RWPE2 (cell line): ENCODE measurements at regions not wholly inside any gene's neighbourhood (a gene's known extent, or its start where the extent isn't known, plus 50 kb on each side); places are given as distances from the start of the nearest gene placed in this dataset.

Experiments
- ATAC-seq: fragments of 200-7000 bp; cut with Tn5 transposase; 3 replicates; pipeline ENCODE4 v1.9.1; 2021; ENCODE audit warnings: low read depth
- DNase-seq: peaks from one replicate; pipeline ENCODE4 v3.0.0-alpha.2; 2020; ENCODE audit warnings: low spot score
- H3K27ac ChIP-seq: fragments of 450-650 bp; 2 replicates; pipeline ENCODE4 v1.5.1; 2017; ENCODE audit warnings: mild to moderate bottlenecking; ENCODE audit not compliant: poor library complexity, severe bottlenecking
- H3K27me3 ChIP-seq: fragments of 250-450 bp; sonication (Bioruptor Pico); 2 replicates; pipeline ENCODE4 v1.5.1; 2021; ENCODE audit warnings: mild to moderate bottlenecking, moderate library complexity; ENCODE audit not compliant: insufficient read depth, poor library complexity, severe bottlenecking
- H3K36me3 ChIP-seq: fragments of 250-450 bp; sonication (Bioruptor Pico); 2 replicates; pipeline ENCODE4 v1.5.1; 2020; ENCODE audit warnings: low read depth, mild to moderate bottlenecking, moderate library complexity
- H3K4me1 ChIP-seq: fragments of 250-450 bp; sonication (Bioruptor Pico); 2 replicates; pipeline ENCODE4 v1.5.1; 2021; ENCODE audit warnings: mild to moderate bottlenecking, moderate library complexity; ENCODE audit not compliant: insufficient read depth, poor library complexity, severe bottlenecking
- H3K4me3 ChIP-seq: fragments of 250-450 bp; sonication (Bioruptor Pico); 2 replicates; pipeline ENCODE4 v1.5.1; 2021; ENCODE audit warnings: mild to moderate bottlenecking, moderate library complexity; ENCODE audit not compliant: severe bottlenecking
- H3K9me3 ChIP-seq: fragments of 250-450 bp; sonication (Bioruptor Pico); 2 replicates; pipeline ENCODE4 v1.5.1; 2021; ENCODE audit warnings: mild to moderate bottlenecking, moderate library complexity; ENCODE audit not compliant: severe bottlenecking
- TF ChIP-seq, protein P1 (sequence below): fragments of 450-650 bp; IDR thresholded peaks from one replicate; pipeline ENCODE4 v1.5.1; 2017; ENCODE audit warnings: mild to moderate bottlenecking, moderate library complexity; ENCODE audit not compliant: poor library complexity, severe bottlenecking

- H3K9me3 ChIP-seq, result no peaks in the 10 kb centered on the region
- TF ChIP-seq, protein P1, sequence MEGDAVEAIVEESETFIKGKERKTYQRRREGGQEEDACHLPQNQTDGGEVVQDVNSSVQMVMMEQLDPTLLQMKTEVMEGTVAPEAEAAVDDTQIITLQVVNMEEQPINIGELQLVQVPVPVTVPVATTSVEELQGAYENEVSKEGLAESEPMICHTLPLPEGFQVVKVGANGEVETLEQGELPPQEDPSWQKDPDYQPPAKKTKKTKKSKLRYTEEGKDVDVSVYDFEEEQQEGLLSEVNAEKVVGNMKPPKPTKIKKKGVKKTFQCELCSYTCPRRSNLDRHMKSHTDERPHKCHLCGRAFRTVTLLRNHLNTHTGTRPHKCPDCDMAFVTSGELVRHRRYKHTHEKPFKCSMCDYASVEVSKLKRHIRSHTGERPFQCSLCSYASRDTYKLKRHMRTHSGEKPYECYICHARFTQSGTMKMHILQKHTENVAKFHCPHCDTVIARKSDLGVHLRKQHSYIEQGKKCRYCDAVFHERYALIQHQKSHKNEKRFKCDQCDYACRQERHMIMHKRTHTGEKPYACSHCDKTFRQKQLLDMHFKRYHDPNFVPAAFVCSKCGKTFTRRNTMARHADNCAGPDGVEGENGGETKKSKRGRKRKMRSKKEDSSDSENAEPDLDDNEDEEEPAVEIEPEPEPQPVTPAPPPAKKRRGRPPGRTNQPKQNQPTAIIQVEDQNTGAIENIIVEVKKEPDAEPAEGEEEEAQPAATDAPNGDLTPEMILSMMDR, result no peak
- no peak for DNase-seq
- ATAC-seq, result no peak
- H3K4me3 ChIP-seq, result no peak overlapping the region
- no peaks in the 10 kb centered on the region for H3K27me3 ChIP-seq
- no peaks in the 10 kb centered on the region for H3K36me3 ChIP-seq
- H3K27ac ChIP-seq, result no peak overlapping the region
- no peaks in the 10 kb centered on the region for H3K4me1 ChIP-seq
Observed at GRCh38 chr7:17617857-17618651, 319.6 kb downstream of the AHR start.

DNA sequence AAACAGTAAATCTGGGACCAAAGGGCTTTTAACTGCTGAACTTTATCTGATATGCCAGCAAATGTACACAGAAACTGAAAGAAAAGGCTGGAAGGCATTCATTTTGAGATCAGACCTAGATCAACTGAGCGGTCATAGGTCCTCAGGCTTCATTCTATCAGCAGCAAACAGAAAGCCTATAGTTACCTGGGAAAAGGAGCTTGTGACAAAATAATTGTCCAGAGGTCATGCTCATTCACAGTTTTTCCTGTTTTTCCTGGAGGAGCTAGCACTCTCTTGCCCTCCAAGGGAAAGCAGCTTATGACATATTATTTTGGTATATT lies 320.2 kb downstream of the AHR start:
- no peaks in the 10 kb centered on the region for H3K4me1 ChIP-seq
- H3K9me3 ChIP-seq, result no peaks in the 10 kb centered on the region
- DNase-seq (no peak), ATAC-seq (no peak)
- no peaks in the 10 kb centered on the region for H3K36me3 ChIP-seq
- TF ChIP-seq, protein P1, result no peak
- H3K27me3 ChIP-seq, result no peaks in the 10 kb centered on the region
- no peak overlapping the region for H3K27ac ChIP-seq
- H3K4me3 ChIP-seq, result no peak overlapping the region

DNA sequence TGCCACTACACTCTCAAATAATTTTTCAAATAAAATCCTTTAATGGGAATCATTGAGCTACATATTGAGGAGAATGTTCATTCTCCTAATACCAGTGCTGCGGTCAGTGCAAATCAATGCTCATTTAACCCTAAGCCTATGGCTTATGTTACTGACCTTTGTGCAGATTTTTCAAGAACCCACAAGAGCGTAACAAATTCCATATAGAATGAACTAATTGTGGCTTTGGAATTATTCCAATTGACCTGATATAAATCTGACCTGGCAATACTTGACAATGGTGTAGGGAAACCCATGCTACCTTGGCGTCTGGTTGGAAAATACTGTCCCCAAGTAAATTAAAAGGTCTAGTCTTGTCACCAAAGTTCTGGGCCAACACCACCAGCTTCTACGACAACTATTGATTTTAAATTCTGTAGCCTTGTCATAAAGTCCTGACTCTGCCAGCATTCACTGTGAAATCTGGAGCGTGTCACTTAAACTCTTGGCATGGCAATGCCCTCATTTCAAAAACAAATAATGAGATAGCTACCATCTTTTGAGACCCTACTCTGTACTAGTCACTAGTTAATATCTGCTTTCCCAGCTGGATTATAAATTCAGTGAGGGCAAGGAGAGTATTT lies 320.9 kb downstream of the AHR start:
- ATAC-seq, result no peak
- Histone ChIP-seq H3K4me1 (peaks cover 5% of the 10 kb centered on the region), H3K36me3 (no peaks in the 10 kb centered on the region), H3K4me3 (no peak overlapping the region), H3K9me3 (no peaks in the 10 kb centered on the region), H3K27ac (no peak overlapping the region), H3K27me3 (no peaks in the 10 kb centered on the region)
- TF ChIP-seq, protein P1, result no peak
- no peak for DNase-seq

DNA sequence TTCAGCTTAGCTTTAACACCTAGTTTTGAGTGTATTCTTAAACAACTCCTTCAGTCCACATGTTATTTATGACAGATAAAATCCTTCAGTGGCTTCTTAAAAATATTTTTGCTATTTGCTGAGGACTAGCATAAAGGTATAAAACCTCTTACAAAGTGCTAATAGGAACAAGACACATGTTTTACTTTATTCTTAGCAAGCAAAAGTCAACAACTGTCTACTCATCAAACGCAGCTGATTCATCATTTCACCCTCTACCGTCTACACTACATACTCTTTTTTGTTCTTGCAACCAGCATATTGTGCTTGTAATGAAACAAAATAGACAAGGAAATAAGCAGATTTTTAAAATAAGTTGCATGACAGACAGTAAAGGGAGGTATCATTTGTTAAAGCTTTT lies 319.7 kb downstream of the SNX13 start:
- Histone ChIP-seq H3K4me3 (no peak overlapping the region), H3K9me3 (no peaks in the 10 kb centered on the region), H3K27ac (no peak overlapping the region), H3K27me3 (no peaks in the 10 kb centered on the region), H3K4me1 (peaks cover 8% of the 10 kb centered on the region), H3K36me3 (no peaks in the 10 kb centered on the region)
- ATAC-seq (no peak), DNase-seq (no peak)
- TF ChIP-seq, protein P1, result no peak

DNA sequence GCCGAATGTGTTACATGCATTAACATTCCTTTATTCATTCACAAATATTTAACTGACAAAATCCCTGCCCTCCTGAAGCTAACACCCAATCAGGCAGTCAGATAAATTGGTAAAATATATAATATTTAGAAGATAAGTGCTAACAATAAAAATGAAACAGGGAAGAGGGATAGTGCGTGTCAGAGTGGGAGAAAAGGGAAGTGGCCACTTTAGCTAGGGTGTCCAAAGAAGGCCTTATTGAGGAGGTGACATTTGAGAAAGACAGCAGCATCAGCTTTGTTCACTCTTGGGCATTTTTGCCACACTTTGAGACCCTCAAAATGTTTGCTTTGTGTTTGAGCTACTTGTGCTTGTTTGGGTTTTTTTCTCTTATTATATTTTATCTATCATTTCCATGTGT lies 317.8 kb downstream of the SNX13 start:
- Histone ChIP-seq H3K27ac (no peak overlapping the region), H3K9me3 (no peaks in the 10 kb centered on the region), H3K36me3 (no peaks in the 10 kb centered on the region), H3K27me3 (no peaks in the 10 kb centered on the region), H3K4me3 (no peak overlapping the region), H3K4me1 (peaks cover 12% of the 10 kb centered on the region)
- no peak for DNase-seq
- TF ChIP-seq, protein P1, result no peak
- ATAC-seq, result no peak
